ENCODE measurements at regions not wholly inside any gene's neighbourhood (a gene's known extent, or its start where the extent isn't known, plus 50 kb on each side); places are given as distances from the start of the nearest gene placed in this dataset.
A peak's percentile ranks its signal among the peaks of the same experiment; 100 is the strongest.

- no peak for DNase-seq
Observed at GRCh38 chr2:8535821-8536685, 145.8 kb upstream of the ID2 start.

- DNase-seq, result no peak
Observed at GRCh38 chr2:8536686-8537561, 144.9 kb upstream of the ID2 start.

- DNase-seq, result no peak
Observed at GRCh38 chr2:8537562-8538155, 144.2 kb upstream of the ID2 start.

GRCh38 chr2:8538531-8538930, 143.3 kb upstream of the ID2 start:
- DNase-seq, result no peak

- no peak for DNase-seq
Observed at GRCh38 chr2:8538931-8539621, 142.8 kb upstream of the ID2 start.

- DNase-seq, result no peak
Observed at GRCh38 chr2:8539743-8540551, 141.9 kb upstream of the ID2 start.

GRCh38 chr2:8540552-8541055, 141.3 kb upstream of the ID2 start:
- DNase-seq, result no peak

GRCh38 chr2:8541223-8541622, 140.6 kb upstream of the ID2 start:
- no peak for DNase-seq

- DNase-seq, result no peak
Observed at GRCh38 chr2:8541636-8542035, 140.2 kb upstream of the ID2 start.

- DNase-seq, result no peak
Observed at GRCh38 chr2:8542381-8543059, 139.3 kb upstream of the ID2 start.

GRCh38 chr2:8543060-8543382, 138.8 kb upstream of the ID2 start:
- no peak for DNase-seq

- peak in 1 of 14 donors; percentile 70 for DNase-seq
Observed at GRCh38 chr2:8543383-8544170, 138.3 kb upstream of the ID2 start.

- DNase-seq, result no peak
Observed at GRCh38 chr2:8544171-8544785, 137.6 kb upstream of the ID2 start.

- DNase-seq, result peak in 4 of 14 donors; percentile 13 to 67 (median 32)
Observed at GRCh38 chr2:8544786-8545694, 136.8 kb upstream of the ID2 start.

- no peak for DNase-seq
Observed at GRCh38 chr2:8545695-8546611, 135.9 kb upstream of the ID2 start.

- DNase-seq, result no peak
Observed at GRCh38 chr2:8546612-8547283, 135.1 kb upstream of the ID2 start.
